ENCODE measurements at regions not wholly inside any gene's neighbourhood (a gene's known extent, or its start where the extent isn't known, plus 50 kb on each side); places are given as distances from the start of the nearest gene placed in this dataset.

DNA sequence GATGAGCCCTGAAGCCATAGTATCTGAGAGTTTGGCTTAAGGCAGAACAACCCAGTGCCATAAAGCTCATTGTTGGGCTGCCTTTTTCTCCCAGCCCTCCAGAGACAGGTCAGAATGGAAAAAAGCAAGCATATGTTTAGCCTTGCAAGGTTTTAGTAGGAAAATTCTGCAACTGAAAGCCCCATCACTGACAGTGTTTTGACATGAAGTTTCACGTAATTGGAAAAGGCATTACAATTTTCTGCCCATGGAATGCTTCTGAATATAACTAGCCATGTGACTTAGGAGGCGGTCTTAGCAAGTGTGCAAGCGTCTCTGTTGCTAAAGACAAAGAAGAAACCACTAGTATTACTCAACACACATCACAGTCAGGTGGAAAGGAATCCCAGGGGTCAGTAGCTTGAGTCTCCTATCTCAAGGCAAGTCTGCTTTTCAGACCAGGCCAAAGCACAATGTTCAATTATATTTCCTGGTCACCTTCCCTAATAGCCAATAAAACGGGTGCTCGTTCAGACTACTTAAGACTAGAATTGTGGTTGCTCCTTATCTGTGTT, 117.6 kb downstream of the CARTPT start:
- TF ChIP-seq TCF7 (IDR thresholded peaks at IDR 0.05; ENCODE audit: low read depth) (no peak), POLR2AphosphoS5 (IDR thresholded peaks at IDR 0.05; ENCODE audit: low read depth, low read length) (no peak), ZSCAN20 (CRISPR knock-in tag; IDR thresholded peaks at IDR 0.05; ENCODE audit: borderline replicate concordance) (no peak), ELF3 (CRISPR knock-in tag; IDR thresholded peaks at IDR 0.05) (no peak), TCF7L2 (IDR thresholded peaks at IDR 0.05; ENCODE audit: low read depth, low read length) (no peak)
- TF ChIP-seq, protein P1, sequence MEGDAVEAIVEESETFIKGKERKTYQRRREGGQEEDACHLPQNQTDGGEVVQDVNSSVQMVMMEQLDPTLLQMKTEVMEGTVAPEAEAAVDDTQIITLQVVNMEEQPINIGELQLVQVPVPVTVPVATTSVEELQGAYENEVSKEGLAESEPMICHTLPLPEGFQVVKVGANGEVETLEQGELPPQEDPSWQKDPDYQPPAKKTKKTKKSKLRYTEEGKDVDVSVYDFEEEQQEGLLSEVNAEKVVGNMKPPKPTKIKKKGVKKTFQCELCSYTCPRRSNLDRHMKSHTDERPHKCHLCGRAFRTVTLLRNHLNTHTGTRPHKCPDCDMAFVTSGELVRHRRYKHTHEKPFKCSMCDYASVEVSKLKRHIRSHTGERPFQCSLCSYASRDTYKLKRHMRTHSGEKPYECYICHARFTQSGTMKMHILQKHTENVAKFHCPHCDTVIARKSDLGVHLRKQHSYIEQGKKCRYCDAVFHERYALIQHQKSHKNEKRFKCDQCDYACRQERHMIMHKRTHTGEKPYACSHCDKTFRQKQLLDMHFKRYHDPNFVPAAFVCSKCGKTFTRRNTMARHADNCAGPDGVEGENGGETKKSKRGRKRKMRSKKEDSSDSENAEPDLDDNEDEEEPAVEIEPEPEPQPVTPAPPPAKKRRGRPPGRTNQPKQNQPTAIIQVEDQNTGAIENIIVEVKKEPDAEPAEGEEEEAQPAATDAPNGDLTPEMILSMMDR (CRISPR knock-in tag; IDR thresholded peaks at IDR 0.05) = no peak
